Karpas-422 (cell line): ENCODE measurements at regions not wholly inside any gene's neighbourhood (a gene's known extent, or its start where the extent isn't known, plus 50 kb on each side); places are given as distances from the start of the nearest gene placed in this dataset.

Source experiments
- DNase-seq: peaks from one replicate; pipeline ENCODE4 v3.0.0-alpha.2; 2015
- H2AFZ ChIP-seq: fragments of 200-600 bp; sonication (generic); 2 replicates; pipeline ENCODE4 v1.6.1; 2014; ENCODE audit warnings: antibody characterized with exemption, low read length, mixed read lengths
- H3K27ac ChIP-seq: fragments of 200-600 bp; sonication (generic); 2 replicates; pipeline ENCODE4 v1.5.1; 2014; ENCODE audit warnings: mild to moderate bottlenecking, low read length, moderate library complexity
- H3K27me3 ChIP-seq: fragments of 200-600 bp; sonication (generic); 2 replicates; pipeline ENCODE4 v1.6.1; 2014; ENCODE audit warnings: low read length, mixed read lengths
- H3K36me3 ChIP-seq: fragments of 200-600 bp; sonication (generic); 2 replicates; pipeline ENCODE4 v1.6.1; 2014; ENCODE audit warnings: low read length, mixed read lengths; ENCODE audit not compliant: insufficient read depth
- H3K4me1 ChIP-seq: fragments of 200-600 bp; sonication (generic); 2 replicates; pipeline ENCODE4 v1.6.1; 2014; ENCODE audit warnings: mild to moderate bottlenecking, low read length, mixed read lengths
- H3K4me2 ChIP-seq: fragments of 200-600 bp; sonication (generic); 2 replicates; pipeline ENCODE4 v1.6.1; 2014; ENCODE audit warnings: low read length, low read depth, mild to moderate bottlenecking; ENCODE audit not compliant: poor library complexity, severe bottlenecking
- H3K4me3 ChIP-seq: fragments of 200-600 bp; sonication (generic); 2 replicates; pipeline ENCODE4 v1.5.1; 2014; ENCODE audit warnings: mild to moderate bottlenecking, antibody characterized with exemption, low read length, mixed read lengths
- H3K79me2 ChIP-seq: fragments of 200-600 bp; sonication (generic); 2 replicates; pipeline ENCODE4 v1.6.1; 2014; ENCODE audit warnings: mild to moderate bottlenecking, low read length, mixed read lengths
- H3K9ac ChIP-seq: fragments of 200-600 bp; sonication (generic); 2 replicates; pipeline ENCODE4 v1.6.0; 2014; ENCODE audit warnings: low read length
- H3K9me2 ChIP-seq: fragments of 200-600 bp; sonication (generic), shearing (Covaris generic); replicated peaks from 2 replicates; pipeline ENCODE4 v1.6.0; 2014; ENCODE audit warnings: mild to moderate bottlenecking, low read length, moderate library complexity; ENCODE audit not compliant: insufficient read depth
- H3K9me3 ChIP-seq: fragments of 300-700, 200-600 bp; sonication (generic); 2 replicates; pipeline ENCODE4 v1.6.1; 2014; ENCODE audit warnings: low read length, mixed read lengths
- H4K20me1 ChIP-seq: fragments of 200-600 bp; sonication (generic); 2 replicates; pipeline ENCODE4 v1.6.1; 2014; ENCODE audit warnings: mild to moderate bottlenecking, antibody characterized with exemption, low read length, low read depth; ENCODE audit not compliant: insufficient read depth

GRCh38 chr10:42883993-42884983 is 101.7 kb downstream of the BMS1 start:
- no peak overlapping the region for H3K4me2 ChIP-seq
- H3K9me3 ChIP-seq = no peaks in the 10 kb centered on the region
- no peak overlapping the region for H3K27ac ChIP-seq
- no peak overlapping the region for H3K9ac ChIP-seq
- H3K79me2 ChIP-seq = no peaks in the 10 kb centered on the region
- no peaks in the 10 kb centered on the region for H3K9me2 ChIP-seq
- H3K4me3 ChIP-seq = no peak overlapping the region
- H3K36me3 ChIP-seq = no peaks in the 10 kb centered on the region
- no peaks in the 10 kb centered on the region for H3K4me1 ChIP-seq
- no peaks in the 10 kb centered on the region for H4K20me1 ChIP-seq
- no peaks in the 10 kb centered on the region for H3K27me3 ChIP-seq
- no peak for DNase-seq
- H2AFZ ChIP-seq = no peak overlapping the region

- Histone ChIP-seq H3K27me3 (no peaks in the 10 kb centered on the region), H3K27ac (no peak overlapping the region), H3K9me2 (no peaks in the 10 kb centered on the region), H3K36me3 (no peaks in the 10 kb centered on the region), H3K4me1 (no peaks in the 10 kb centered on the region), H2AFZ (no peak overlapping the region), H3K9ac (no peak overlapping the region), H4K20me1 (no peaks in the 10 kb centered on the region), H3K79me2 (no peaks in the 10 kb centered on the region), H3K4me3 (no peak overlapping the region), H3K9me3 (no peaks in the 10 kb centered on the region), H3K4me2 (no peak overlapping the region)
- DNase-seq = no peak
Observed at GRCh38 chr10:42885491-42886270, 103.1 kb downstream of the BMS1 start.

- H4K20me1 ChIP-seq = no peaks in the 10 kb centered on the region
- no peaks in the 10 kb centered on the region for H3K4me1 ChIP-seq
- H3K27me3 ChIP-seq = no peaks in the 10 kb centered on the region
- DNase-seq = no peak
- no peak overlapping the region for H2AFZ ChIP-seq
- no peak overlapping the region for H3K4me3 ChIP-seq
- no peaks in the 10 kb centered on the region for H3K79me2 ChIP-seq
- no peaks in the 10 kb centered on the region for H3K9me3 ChIP-seq
- H3K27ac ChIP-seq = no peak overlapping the region
- no peaks in the 10 kb centered on the region for H3K9me2 ChIP-seq
- no peaks in the 10 kb centered on the region for H3K36me3 ChIP-seq
- H3K9ac ChIP-seq = no peak overlapping the region
- no peak overlapping the region for H3K4me2 ChIP-seq
Observed at GRCh38 chr10:42887734-42888503, 105.3 kb downstream of the BMS1 start.

- no peaks in the 10 kb centered on the region for H3K27me3 ChIP-seq
- no peaks in the 10 kb centered on the region for H3K4me1 ChIP-seq
- no peak overlapping the region for H3K9ac ChIP-seq
- no peak overlapping the region for H3K27ac ChIP-seq
- DNase-seq = no peak
- H3K4me3 ChIP-seq = no peak overlapping the region
- H3K79me2 ChIP-seq = no peaks in the 10 kb centered on the region
- H2AFZ ChIP-seq = no peak overlapping the region
- H4K20me1 ChIP-seq = no peaks in the 10 kb centered on the region
- no peaks in the 10 kb centered on the region for H3K9me2 ChIP-seq
- no peaks in the 10 kb centered on the region for H3K9me3 ChIP-seq
- H3K4me2 ChIP-seq = no peak overlapping the region
- H3K36me3 ChIP-seq = no peaks in the 10 kb centered on the region
Observed at GRCh38 chr10:42888504-42889095, 106.0 kb downstream of the BMS1 start.

GRCh38 chr10:42896735-42897134 is 114.1 kb downstream of the BMS1 start:
- no peaks in the 10 kb centered on the region for H3K27me3 ChIP-seq
- H3K4me1 ChIP-seq = no peaks in the 10 kb centered on the region
- H2AFZ ChIP-seq = no peak overlapping the region
- H3K4me2 ChIP-seq = no peak overlapping the region
- H3K27ac ChIP-seq = no peak overlapping the region
- DNase-seq = no peak
- H4K20me1 ChIP-seq = no peaks in the 10 kb centered on the region
- H3K79me2 ChIP-seq = no peaks in the 10 kb centered on the region
- no peaks in the 10 kb centered on the region for H3K9me2 ChIP-seq
- H3K9ac ChIP-seq = no peak overlapping the region
- no peaks in the 10 kb centered on the region for H3K36me3 ChIP-seq
- no peaks in the 10 kb centered on the region; the same call in 1 of the 2 replicates for H3K9me3 ChIP-seq
- no peak overlapping the region for H3K4me3 ChIP-seq

GRCh38 chr10:42898037-42898960 is 115.7 kb downstream of the BMS1 start:
- H3K4me1 ChIP-seq = no peaks in the 10 kb centered on the region
- H3K4me2 ChIP-seq = no peak overlapping the region
- DNase-seq = no peak
- no peak overlapping the region for H3K27ac ChIP-seq
- H3K4me3 ChIP-seq = no peak overlapping the region
- H4K20me1 ChIP-seq = no peaks in the 10 kb centered on the region
- H3K27me3 ChIP-seq = no peaks in the 10 kb centered on the region
- no peak overlapping the region for H2AFZ ChIP-seq
- no peak overlapping the region for H3K9ac ChIP-seq
- no peaks in the 10 kb centered on the region for H3K36me3 ChIP-seq
- no peaks in the 10 kb centered on the region for H3K9me2 ChIP-seq
- H3K79me2 ChIP-seq = no peaks in the 10 kb centered on the region
- H3K9me3 ChIP-seq = no peaks in the 10 kb centered on the region; the same call in 1 of the 2 replicates

GRCh38 chr10:42899036-42899435 is 116.4 kb downstream of the BMS1 start:
- DNase-seq = no peak
- H4K20me1 ChIP-seq = no peaks in the 10 kb centered on the region
- H3K27ac ChIP-seq = no peak overlapping the region
- no peaks in the 10 kb centered on the region for H3K4me1 ChIP-seq
- H3K27me3 ChIP-seq = no peaks in the 10 kb centered on the region
- no peaks in the 10 kb centered on the region for H3K36me3 ChIP-seq
- H3K4me3 ChIP-seq = no peak overlapping the region
- H3K9me2 ChIP-seq = no peaks in the 10 kb centered on the region
- H3K4me2 ChIP-seq = no peak overlapping the region
- H3K9me3 ChIP-seq = no peaks in the 10 kb centered on the region; the same call in 1 of the 2 replicates
- no peaks in the 10 kb centered on the region for H3K79me2 ChIP-seq
- no peak overlapping the region for H2AFZ ChIP-seq
- H3K9ac ChIP-seq = no peak overlapping the region
